Uterus (tissue), 2 donors: ENCODE measurements at regions not wholly inside any gene's neighbourhood (a gene's known extent, or its start where the extent isn't known, plus 50 kb on each side); places are given as distances from the start of the nearest gene placed in this dataset.

Source experiments
- CTCF ChIP-seq, 4 experiments: fragments of 200-600 bp in 2 of 4; fragments of 450-650 bp in 2 of 4; sonication (generic) in 2 of 4; IDR thresholded peaks; one replicate each; pipeline ENCODE4 v1.5.1; 2016 to 2019; ENCODE audit warnings: antibody characterized with exemption in 4 of 4, mild to moderate bottlenecking in 2 of 4, moderate library complexity in 1 of 4
- POLR2A ChIP-seq, 2 donors: fragments of 450-650 bp; IDR thresholded peaks; one replicate each; pipeline ENCODE4 v1.6.1; 2016; ENCODE audit warnings: antibody characterized with exemption in 2 of 2, mild to moderate bottlenecking in 1 of 2, moderate library complexity in 1 of 2

DNA sequence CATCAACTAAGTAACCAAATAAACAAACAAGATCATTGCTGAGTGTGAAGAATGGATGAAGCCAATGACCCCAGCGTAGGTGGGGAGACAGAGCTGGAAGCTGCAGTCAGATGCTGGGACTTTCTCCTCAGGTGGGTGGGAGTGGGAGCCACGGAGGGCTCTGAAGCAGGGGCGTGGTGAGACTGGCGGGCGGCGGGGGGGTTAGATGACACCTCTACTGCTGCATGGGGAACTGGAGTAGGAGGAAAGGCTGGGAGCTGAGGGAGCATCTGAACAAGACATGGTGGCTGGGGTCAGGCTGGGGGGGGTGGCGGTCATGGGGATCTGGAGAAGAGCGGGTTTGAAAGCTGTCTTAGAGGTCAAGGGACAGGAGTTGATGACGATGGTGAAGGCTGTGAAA lies 193.8 kb downstream of the C9orf50 start:
- TF ChIP-seq CTCF (IDR thresholded peaks at IDR 0.05) = no peak
- no peak for TF ChIP-seq POLR2A (IDR thresholded peaks at IDR 0.05)
